GM23248 (cell line): ENCODE measurements at regions not wholly inside any gene's neighbourhood (a gene's known extent, or its start where the extent isn't known, plus 50 kb on each side); places are given as distances from the start of the nearest gene placed in this dataset.

Experiments used
- DNase-seq: peaks from one replicate; pipeline ENCODE4 v3.0.0-alpha.2; 2015
- H2AFZ ChIP-seq: fragments of 200-600 bp; sonication (generic); 2 replicates; pipeline ENCODE4 v1.6.1; 2016; ENCODE audit warnings: antibody characterized with exemption
- H3F3A ChIP-seq: fragments of 200-600 bp; sonication (generic); 2 replicates; pipeline ENCODE4 v1.6.1; 2016; ENCODE audit warnings: mild to moderate bottlenecking, antibody characterized with exemption, mixed run types; ENCODE audit not compliant: insufficient read depth
- H3K27ac ChIP-seq: fragments of 200-600 bp; sonication (generic); 2 replicates; pipeline ENCODE4 v1.5.1; 2016; ENCODE audit warnings: mild to moderate bottlenecking
- H3K27me3 ChIP-seq: fragments of 200-600 bp; sonication (generic); replicated peaks from 2 replicates; pipeline ENCODE4 v1.6.1; 2016; ENCODE audit warnings: mild to moderate bottlenecking; ENCODE audit not compliant: insufficient read depth
- H3K36me3 ChIP-seq: fragments of 200-600 bp; sonication (generic); 2 replicates; pipeline ENCODE4 v1.6.1; 2016; ENCODE audit warnings: low read depth, mild to moderate bottlenecking
- H3K4me1 ChIP-seq: fragments of 200-600 bp; sonication (generic); 2 replicates; pipeline ENCODE4 v1.6.1; 2016; ENCODE audit warnings: mild to moderate bottlenecking; ENCODE audit not compliant: insufficient read depth
- H3K4me2 ChIP-seq: fragments of 200-600 bp; sonication (generic); one replicate; pipeline ENCODE4 v1.6.1; 2016; ENCODE audit warnings: mild to moderate bottlenecking; ENCODE audit not compliant: unreplicated experiment
- H3K4me3 ChIP-seq: fragments of 200-600 bp; sonication (generic); 2 replicates; pipeline ENCODE4 v1.5.1; 2016; ENCODE audit warnings: mild to moderate bottlenecking
- H3K79me2 ChIP-seq: fragments of 200-600 bp; sonication (generic); 2 replicates; pipeline ENCODE4 v1.6.1; 2016; ENCODE audit warnings: mild to moderate bottlenecking; ENCODE audit not compliant: insufficient read depth
- H3K9ac ChIP-seq: fragments of 200-600 bp; sonication (generic); 2 replicates; pipeline ENCODE4 v1.6.1; 2016; ENCODE audit warnings: mild to moderate bottlenecking
- H3K9me2 ChIP-seq: fragments of 200-600 bp; sonication (generic); 2 replicates; pipeline ENCODE4 v1.6.1; 2016; ENCODE audit warnings: mixed run types, mild to moderate bottlenecking, moderate library complexity; ENCODE audit not compliant: insufficient read depth
- H3K9me3 ChIP-seq: fragments of 200-600 bp; sonication (generic); one replicate; pipeline ENCODE4 v1.6.1; 2017; ENCODE audit warnings: low read depth
- H4K20me1 ChIP-seq: fragments of 200-600 bp; sonication (generic); 2 replicates; pipeline ENCODE4 v1.6.0; 2016; ENCODE audit not compliant: insufficient read depth
- EZH2 ChIP-seq: fragments of 200-600 bp; sonication (generic); IDR thresholded peaks from 2 replicates; pipeline ENCODE4 v1.6.1; 2018; ENCODE audit warnings: antibody characterized with exemption, mild to moderate bottlenecking; ENCODE audit not compliant: insufficient read depth, poor library complexity, severe bottlenecking
- EZH2phosphoT487 ChIP-seq: fragments of 200-600 bp; sonication (generic); IDR thresholded peaks from 2 replicates; pipeline ENCODE4 v1.6.1; 2018; ENCODE audit warnings: antibody characterized with exemption, moderate library complexity, mild to moderate bottlenecking, low read depth; ENCODE audit not compliant: insufficient read depth
- WGBS, 2 experiments: methylation state at CpG; one replicate each; pipeline ENCODE4 v1.1.6; 2015 to 2017; ENCODE audit warnings: low lambda C conversion rate in 2 of 2, low coverage in 1 of 2; ENCODE audit errors: missing lambda C conversion rate in 2 of 2; 5-methylcytosine and 5-hydroxymethylcytosine counted together
- in situ Hi-C: fragments of 300-500 bp; cut with MboI; formaldehyde crosslinking; loops from 2 replicates; pipeline ENCODE4 v1.15.0; 2020

DNA sequence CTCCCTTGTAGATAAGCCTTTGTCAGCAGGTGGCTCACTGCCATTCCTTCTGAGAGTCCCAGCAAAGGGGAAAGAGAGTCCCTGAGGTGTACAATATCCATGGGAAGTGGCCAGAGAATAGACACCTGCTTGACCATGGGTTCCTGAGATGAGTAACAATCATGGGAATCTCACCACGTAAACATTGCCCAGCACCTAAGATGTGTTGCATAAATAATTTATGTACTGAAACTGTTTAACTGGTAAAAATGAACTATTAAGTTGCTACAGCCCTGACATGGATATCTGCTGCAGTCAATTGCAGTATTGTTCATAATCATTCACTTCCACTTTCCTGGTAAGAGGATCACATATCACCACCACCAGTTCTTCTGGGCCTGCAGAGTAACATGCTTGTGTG lies 123.8 kb upstream of the INHBA start:
- no peaks in the 10 kb centered on the region for H3K27me3 ChIP-seq
- in situ Hi-C loops: no loop called here
- peaks cover 18% of the 10 kb centered on the region for H3K4me1 ChIP-seq
- H3K9me3 ChIP-seq: no peaks in the 10 kb centered on the region
- no peak overlapping the region for H3K9ac ChIP-seq
- H3K27ac ChIP-seq: no peak overlapping the region
- no peaks in the 10 kb centered on the region for H4K20me1 ChIP-seq
- no peak overlapping the region for H2AFZ ChIP-seq
- peaks cover 8% of the 10 kb centered on the region; the same call in 1 of the 2 replicates for H3F3A ChIP-seq
- no peaks in the 10 kb centered on the region for H3K9me2 ChIP-seq
- H3K4me2 ChIP-seq: no peak overlapping the region
- TF ChIP-seq EZH2phosphoT487 (no peak), EZH2 (no peak)
- no peak overlapping the region for H3K4me3 ChIP-seq
- H3K36me3 ChIP-seq: no peaks in the 10 kb centered on the region
- no peak for DNase-seq
- WGBS, 2 experiments: 95 to 100% methylated on average over 1 of the region's 1 CpG
- no peaks in the 10 kb centered on the region for H3K79me2 ChIP-seq

DNA sequence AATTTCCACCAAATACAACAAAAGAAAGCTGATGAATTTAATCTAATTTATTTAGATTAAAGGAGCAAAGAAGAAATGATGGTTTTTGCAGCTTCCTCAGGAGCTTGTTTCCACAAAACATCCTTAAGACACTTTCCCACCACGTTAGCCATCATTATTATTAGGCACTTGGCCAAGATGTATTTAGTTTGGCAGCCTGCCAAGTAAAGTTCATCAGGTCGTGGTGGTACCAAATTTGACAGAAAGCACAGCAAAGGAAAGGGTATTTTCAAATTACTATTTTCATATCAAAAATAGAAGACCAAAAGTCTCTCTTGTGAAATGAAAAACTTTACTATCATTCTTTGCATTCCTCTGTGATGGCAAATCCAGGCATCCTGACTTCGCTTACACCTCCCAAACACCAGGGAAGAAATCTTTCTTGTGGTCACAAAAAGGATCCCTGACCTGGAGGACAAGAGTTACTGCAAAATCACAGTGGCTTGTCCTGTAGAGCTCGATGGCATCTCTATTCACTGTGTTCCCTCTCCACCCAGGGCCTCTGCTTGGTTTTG lies 123.1 kb upstream of the INHBA start:
- Histone ChIP-seq H3K9me2 (no peaks in the 10 kb centered on the region), H3K27me3 (no peaks in the 10 kb centered on the region), H3K4me1 (peaks cover 18% of the 10 kb centered on the region), H3K4me3 (no peak overlapping the region), H3K27ac (no peak overlapping the region), H3F3A (peaks cover 8% of the 10 kb centered on the region; the same call in 1 of the 2 replicates), H3K9me3 (no peaks in the 10 kb centered on the region), H3K79me2 (no peaks in the 10 kb centered on the region), H3K36me3 (no peaks in the 10 kb centered on the region), H3K9ac (no peak overlapping the region), H4K20me1 (no peaks in the 10 kb centered on the region), H3K4me2 (peak overlapping the region; percentile 5), H2AFZ (no peak overlapping the region)
- 53 to 59% methylated on average over 4 of the region's 4 CpGs for WGBS, 2 experiments
- in situ Hi-C loops: no loop called here
- TF ChIP-seq EZH2: no peak
- TF ChIP-seq EZH2phosphoT487: no peak
- DNase-seq: peak; percentile 26

DNA sequence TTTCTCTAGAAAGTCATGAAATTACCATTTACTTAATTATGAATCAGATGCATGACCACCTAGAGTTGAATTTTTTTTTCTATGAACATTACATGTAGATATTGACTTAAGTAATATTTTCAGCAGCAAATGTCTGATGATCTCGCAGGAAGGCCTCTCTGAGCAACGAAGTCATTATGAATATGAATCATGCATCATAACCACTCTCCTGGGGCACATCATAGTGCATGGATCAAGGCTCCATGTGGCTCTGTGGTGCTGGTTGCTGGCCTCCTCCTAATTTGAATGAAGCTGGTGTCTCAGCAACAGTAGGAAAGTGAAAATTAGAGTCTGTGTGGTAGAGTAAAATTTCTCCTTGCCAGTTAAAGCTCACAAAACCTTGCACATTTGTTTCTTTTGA lies 121.4 kb upstream of the INHBA start:
- Histone ChIP-seq H3K9me2 (no peaks in the 10 kb centered on the region), H3K4me2 (no peak overlapping the region), H3K9me3 (no peaks in the 10 kb centered on the region), H3K79me2 (no peaks in the 10 kb centered on the region), H3K4me1 (peaks cover 18% of the 10 kb centered on the region), H3F3A (peaks cover 8% of the 10 kb centered on the region; the same call in 1 of the 2 replicates), H4K20me1 (no peaks in the 10 kb centered on the region), H3K4me3 (no peak overlapping the region), H3K27me3 (no peaks in the 10 kb centered on the region), H3K27ac (no peak overlapping the region), H3K9ac (no peak overlapping the region), H3K36me3 (no peaks in the 10 kb centered on the region), H2AFZ (0 out of 2 replicates have a peak overlapping the region, but pooled peaks have one; percentile 7)
- WGBS, 2 experiments: 2 to 4% methylated on average over 2 of the region's 2 CpGs
- peak; percentile 59 for DNase-seq
- TF ChIP-seq EZH2 (no peak), EZH2phosphoT487 (no peak)
- in situ Hi-C loops: no loop called here

DNA sequence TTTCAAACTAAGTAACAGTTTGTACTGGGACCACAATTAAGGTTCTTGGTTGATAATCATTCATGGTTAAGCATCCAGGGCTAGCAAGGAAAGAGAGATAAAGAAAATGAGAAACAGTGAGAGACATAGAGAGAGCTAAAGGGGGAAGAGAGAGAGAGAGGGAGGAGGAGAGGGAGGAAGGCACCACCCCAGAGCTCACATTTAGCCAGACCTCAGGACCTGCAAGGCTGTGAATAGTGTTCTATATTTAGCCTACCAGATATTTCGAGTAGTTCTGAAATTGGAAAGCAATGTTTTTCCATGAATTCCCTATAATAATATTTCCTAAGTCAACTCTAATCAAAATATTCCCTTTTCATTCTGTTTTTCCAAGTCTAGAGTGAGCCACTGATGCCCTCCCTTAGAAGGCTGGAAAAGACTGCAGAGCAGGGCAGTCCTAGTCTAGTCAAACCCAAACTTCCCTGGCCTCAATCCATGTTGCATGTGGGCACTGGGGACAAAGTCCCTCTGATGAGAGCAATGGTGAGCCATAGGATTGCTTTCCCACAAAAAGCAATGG lies 119.4 kb upstream of the INHBA start:
- no peaks in the 10 kb centered on the region for H3K79me2 ChIP-seq
- H3K4me2 ChIP-seq: no peak overlapping the region
- H3F3A ChIP-seq: peaks cover 8% of the 10 kb centered on the region; the same call in 1 of the 2 replicates
- H3K9ac ChIP-seq: no peak overlapping the region
- H2AFZ ChIP-seq: no peak overlapping the region
- H3K27ac ChIP-seq: no peak overlapping the region
- no peak for DNase-seq
- H3K9me2 ChIP-seq: no peaks in the 10 kb centered on the region
- no peaks in the 10 kb centered on the region for H3K9me3 ChIP-seq
- no peaks in the 10 kb centered on the region for H4K20me1 ChIP-seq
- 20 to 33% methylated on average over 1 of the region's 1 CpG for WGBS, 2 experiments
- no peak overlapping the region for H3K4me3 ChIP-seq
- H3K36me3 ChIP-seq: no peaks in the 10 kb centered on the region
- H3K4me1 ChIP-seq: peaks cover 18% of the 10 kb centered on the region
- no peaks in the 10 kb centered on the region for H3K27me3 ChIP-seq
- TF ChIP-seq EZH2 (no peak), EZH2phosphoT487 (no peak)
- in situ Hi-C loops: no loop called here
